Body of pancreas (tissue), 4 donors: ENCODE measurements at regions not wholly inside any gene's neighbourhood (a gene's known extent, or its start where the extent isn't known, plus 50 kb on each side); places are given as distances from the start of the nearest gene placed in this dataset.

Experiments used
- CTCF ChIP-seq, 7 experiments: fragments of 450-650 bp in 4 of 7; fragments of 200-600 bp in 3 of 7; sonication (generic) in 3 of 7; IDR thresholded peaks; one replicate each; pipeline ENCODE4 v1.5.1; 2016 to 2019; ENCODE audit warnings: antibody characterized with exemption in 7 of 7
- POLR2A ChIP-seq, 3 donors: fragments of 450-650 bp; IDR thresholded peaks; one replicate each; pipeline ENCODE4 v1.6.1; 2016; ENCODE audit warnings: antibody characterized with exemption in 3 of 3, mild to moderate bottlenecking in 2 of 3

- TF ChIP-seq CTCF (IDR thresholded peaks at IDR 0.05) (no peak), POLR2A (IDR thresholded peaks at IDR 0.05) (no peak)
These were observed 247.2 kb downstream of the CTTN start for GRCh38 chr11:70645537-70645936.
